ENCODE measurements at regions not wholly inside any gene's neighbourhood (a gene's known extent, or its start where the extent isn't known, plus 50 kb on each side); places are given as distances from the start of the nearest gene placed in this dataset.
A peak's percentile ranks its signal among the peaks of the same experiment; 100 is the strongest.
"Not testable (repeated sequence)": the region's sequence is repeated elsewhere in the genome, so short reads cannot be mapped to it uniquely, and the experiment has no call there.

GRCh38 chr2:111445941-111446340, 325.2 kb downstream of the BCL2L11 start:
- not testable (repeated sequence) for DNase-seq (ENCODE audit: low read depth)

DNA sequence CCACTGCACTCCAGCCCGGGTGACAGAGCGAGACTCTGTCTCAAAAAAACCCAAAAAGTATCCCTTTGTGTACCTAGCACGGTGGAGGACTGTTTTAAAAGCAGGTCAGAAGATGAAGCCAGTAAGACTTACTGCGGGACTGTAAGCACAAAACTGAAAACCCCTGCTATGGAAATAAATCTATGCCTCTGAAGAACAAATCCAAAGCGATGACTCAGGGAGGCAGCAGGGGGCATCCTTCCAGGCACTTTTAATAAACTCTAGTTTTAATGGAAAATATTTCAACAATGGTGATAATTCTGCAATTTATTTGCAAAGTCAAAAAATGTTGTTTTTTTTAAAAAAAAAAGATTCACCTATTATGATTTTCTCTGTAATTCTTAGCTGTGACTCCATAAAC, 326.8 kb downstream of the BCL2L11 start:
- not testable (repeated sequence) for DNase-seq (ENCODE audit: low read depth)

GRCh38 chr2:111448796-111449195, 328.1 kb downstream of the BCL2L11 start:
- not testable (repeated sequence) for DNase-seq (ENCODE audit: low read depth)

- DNase-seq (ENCODE audit: low read depth): not testable (repeated sequence)
These were observed 329.8 kb downstream of the BCL2L11 start for GRCh38 chr2:111450526-111450925.

DNA sequence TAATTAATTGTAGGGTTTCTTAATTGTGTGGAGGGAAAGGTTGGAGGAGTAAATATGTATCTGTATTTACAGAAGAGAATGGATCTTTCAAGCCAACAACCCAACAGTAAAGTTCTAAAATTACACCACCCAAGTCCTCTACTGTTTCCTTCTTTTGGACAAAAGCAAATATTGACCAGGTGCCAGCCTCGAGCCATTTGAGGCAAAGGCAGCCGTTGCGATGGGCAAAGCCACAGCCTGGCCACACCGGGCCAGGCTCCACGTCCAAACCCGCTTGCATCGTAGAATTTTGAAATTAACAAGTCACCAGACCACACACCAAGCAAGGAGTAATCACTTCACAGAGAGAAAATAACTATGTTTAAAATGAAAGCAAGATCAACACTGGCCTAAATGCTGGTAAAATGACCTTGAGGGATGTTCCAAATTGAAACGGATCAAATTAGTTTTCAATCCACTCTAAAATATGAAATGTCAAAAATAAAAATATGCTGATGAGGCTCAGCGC, 331.0 kb downstream of the BCL2L11 start:
- DNase-seq (ENCODE audit: low read depth): not testable (repeated sequence)

DNA sequence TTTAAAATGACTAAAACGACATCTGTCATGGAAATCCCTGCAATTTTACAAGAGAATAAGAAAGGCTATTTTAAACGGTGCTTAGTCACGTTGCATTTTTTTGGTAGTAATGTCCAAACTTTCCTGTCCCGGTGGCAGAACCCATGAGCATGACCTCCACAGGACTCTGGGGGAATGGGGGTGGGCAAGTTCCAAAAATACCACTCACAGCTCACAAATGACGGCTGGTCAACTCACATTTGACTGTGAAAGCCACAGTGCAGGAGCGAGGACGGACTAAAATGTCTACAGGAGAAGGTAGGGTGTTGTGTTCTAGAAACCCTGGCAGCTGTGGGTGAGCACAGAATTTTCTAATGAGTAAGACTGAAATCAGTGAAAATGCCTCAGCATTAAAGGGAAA, 331.5 kb downstream of the BCL2L11 start:
- not testable (repeated sequence) for DNase-seq (ENCODE audit: low read depth)

DNA sequence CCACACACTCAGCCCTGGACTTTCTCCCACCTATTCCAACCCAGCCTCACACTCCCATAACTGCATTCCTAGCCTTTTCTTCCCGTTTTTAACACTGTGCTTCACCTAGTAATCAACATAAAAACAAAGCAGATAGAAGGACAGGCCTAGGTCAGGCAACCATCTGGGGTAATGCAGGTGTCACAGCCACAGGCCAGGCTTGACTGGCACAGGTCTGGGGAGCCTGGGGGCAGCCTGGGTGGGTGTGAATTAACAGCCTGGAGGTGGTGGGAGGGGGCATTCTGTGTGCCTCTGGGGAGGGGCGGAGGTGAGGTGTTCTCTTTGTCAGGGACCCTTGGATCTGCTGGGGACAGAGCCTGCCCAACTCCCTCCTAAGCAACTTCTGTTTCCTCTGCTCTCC, 332.6 kb downstream of the BCL2L11 start:
- not testable (repeated sequence) for DNase-seq (ENCODE audit: low read depth)

GRCh38 chr2:111453816-111454215, 333.1 kb downstream of the BCL2L11 start:
- DNase-seq (ENCODE audit: low read depth): not testable (repeated sequence)

DNA sequence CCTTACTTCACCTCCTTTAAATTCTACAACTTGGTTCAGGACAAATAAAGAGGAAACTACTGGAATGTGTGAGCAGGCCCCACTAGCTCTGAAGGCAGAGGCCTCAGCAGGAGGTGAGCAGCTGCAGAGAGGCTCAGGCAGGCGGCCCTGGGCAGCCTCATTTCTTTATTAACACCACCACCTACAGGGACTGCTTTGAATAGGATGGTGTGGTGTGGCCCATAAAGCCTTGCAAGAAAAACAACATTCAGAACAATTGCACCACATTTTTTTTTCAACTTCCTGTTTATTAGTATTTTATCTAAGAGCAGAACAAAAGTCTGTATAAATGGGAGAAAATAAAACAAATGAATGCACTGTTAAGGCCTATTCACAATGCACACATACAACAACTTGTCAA, 333.7 kb downstream of the BCL2L11 start:
- DNase-seq (ENCODE audit: low read depth): peak; percentile 18

GRCh38 chr2:111455016-111456015, 334.6 kb downstream of the BCL2L11 start:
- not testable (repeated sequence) for DNase-seq (ENCODE audit: low read depth)

- not testable (repeated sequence) for DNase-seq (ENCODE audit: low read depth)
These were observed 336.5 kb downstream of the BCL2L11 start for GRCh38 chr2:111457191-111457590.

- not testable (repeated sequence) for DNase-seq (ENCODE audit: low read depth)
These were observed 340.2 kb downstream of the BCL2L11 start for GRCh38 chr2:111460901-111461300.

GRCh38 chr2:111461831-111462230, 341.1 kb downstream of the BCL2L11 start:
- DNase-seq (ENCODE audit: low read depth): not testable (repeated sequence)

DNA sequence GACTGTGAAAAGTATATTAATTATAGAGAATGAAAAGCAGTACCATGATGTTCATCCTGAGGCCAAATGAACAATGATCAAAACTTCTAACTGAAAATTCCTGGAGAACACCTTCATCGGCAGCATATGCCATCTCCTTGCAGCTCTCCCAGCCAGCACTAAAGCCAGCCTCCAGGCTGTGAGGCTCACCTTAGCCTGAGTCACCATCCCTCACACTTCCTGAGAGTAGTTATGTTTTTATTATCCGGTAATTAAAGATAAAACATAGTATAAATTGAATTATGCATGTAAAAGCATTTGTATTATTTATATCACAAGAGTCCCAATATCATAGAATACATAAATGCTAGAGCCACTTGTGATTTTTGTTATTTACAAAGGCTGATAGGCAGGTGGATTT, 341.9 kb downstream of the BCL2L11 start:
- not testable (repeated sequence) for DNase-seq (ENCODE audit: low read depth)

DNA sequence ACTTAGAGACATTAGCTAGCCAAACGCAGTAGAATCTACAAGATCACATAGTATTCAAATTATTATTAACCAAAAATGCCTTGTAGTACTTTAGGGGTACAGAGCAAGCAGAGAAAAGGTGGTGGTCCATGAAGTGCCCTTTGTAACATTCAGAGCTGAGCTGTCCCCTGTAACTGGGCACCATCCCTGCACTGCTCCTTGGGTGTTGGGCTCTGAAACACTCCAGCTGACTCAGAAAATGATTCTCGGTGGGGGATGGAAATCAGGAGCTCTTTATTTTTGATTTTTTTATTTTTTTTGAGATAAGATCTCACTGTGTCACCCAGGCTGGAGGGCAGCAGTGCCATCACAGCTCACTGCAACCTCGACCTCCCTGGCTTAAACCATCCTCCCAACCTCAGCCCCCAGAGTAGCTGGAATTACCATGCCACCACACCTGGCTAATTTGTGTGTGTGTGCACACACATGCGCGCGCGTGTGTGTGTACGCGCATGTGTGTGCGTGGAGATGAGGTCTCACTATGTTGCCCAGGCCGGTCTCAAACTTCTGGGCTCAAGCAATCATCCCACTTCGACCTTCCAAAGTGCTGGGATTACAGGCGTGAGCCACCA, 342.6 kb downstream of the BCL2L11 start:
- DNase-seq (ENCODE audit: low read depth): not testable (repeated sequence)

DNA sequence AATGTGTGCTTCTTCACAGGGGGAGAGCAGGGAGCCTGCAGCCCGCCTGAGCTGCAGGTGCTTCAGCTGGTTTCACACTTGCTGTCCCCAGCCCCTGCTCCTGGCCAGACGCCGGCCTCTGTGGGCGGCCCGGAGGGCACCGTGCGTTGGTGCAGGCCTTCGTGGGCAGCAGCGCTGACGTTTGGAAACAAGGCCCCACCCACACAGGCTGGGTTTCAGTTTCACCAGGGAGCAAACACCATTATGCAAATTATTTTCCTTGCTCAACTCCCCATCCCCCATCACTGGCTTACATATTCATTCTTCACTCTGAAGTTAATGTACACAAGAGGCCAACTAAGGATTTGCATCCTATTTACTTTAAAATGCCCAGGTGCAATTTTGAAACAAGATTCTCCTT, 343.2 kb downstream of the BCL2L11 start:
- DNase-seq (ENCODE audit: low read depth): not testable (repeated sequence)

DNA sequence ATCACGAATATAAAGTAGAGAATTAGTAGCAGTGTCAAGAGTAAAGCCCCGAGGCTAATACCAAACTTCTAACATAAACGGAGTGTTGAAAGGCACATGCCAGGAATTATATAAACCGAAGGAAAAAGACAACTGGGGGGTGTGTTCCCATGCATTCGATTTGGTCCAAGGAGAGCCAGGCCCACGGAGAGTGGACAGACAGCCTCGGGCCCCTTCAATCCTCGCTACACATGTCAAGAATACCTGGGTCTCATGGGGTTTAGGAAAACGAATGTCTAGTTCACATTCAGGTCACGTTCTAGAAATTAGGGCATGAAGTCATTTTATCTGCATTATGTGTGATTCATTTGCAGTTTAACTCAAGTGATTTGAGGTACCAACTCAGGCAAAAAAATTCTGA, 343.7 kb downstream of the BCL2L11 start:
- DNase-seq (ENCODE audit: low read depth): not testable (repeated sequence)

- DNase-seq (ENCODE audit: low read depth): not testable (repeated sequence)
These were observed 344.8 kb downstream of the BCL2L11 start for GRCh38 chr2:111465521-111465920.

GRCh38 chr2:111466744-111467143, 346.0 kb downstream of the BCL2L11 start:
- not testable (repeated sequence) for DNase-seq (ENCODE audit: low read depth)

DNA sequence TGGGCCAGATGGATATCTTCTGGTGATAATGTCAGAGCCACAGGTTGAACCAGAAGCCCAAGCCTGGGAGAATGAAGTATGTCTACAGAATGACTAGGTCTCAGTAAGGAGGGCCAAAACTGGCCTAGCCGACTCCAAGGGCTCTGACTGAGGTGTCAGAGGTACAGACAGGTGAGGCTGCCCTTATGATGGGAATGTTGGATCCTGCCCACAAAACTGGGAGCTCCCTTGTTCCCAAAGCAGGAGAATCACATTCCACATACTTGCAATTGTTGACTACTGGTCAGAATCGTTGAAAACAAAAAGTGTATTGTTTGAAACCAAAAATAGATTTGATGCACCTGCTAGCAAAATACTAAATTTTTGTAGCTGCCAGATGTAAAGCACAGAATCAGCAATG, 350.2 kb downstream of the BCL2L11 start:
- not testable (repeated sequence) for DNase-seq (ENCODE audit: low read depth)

DNA sequence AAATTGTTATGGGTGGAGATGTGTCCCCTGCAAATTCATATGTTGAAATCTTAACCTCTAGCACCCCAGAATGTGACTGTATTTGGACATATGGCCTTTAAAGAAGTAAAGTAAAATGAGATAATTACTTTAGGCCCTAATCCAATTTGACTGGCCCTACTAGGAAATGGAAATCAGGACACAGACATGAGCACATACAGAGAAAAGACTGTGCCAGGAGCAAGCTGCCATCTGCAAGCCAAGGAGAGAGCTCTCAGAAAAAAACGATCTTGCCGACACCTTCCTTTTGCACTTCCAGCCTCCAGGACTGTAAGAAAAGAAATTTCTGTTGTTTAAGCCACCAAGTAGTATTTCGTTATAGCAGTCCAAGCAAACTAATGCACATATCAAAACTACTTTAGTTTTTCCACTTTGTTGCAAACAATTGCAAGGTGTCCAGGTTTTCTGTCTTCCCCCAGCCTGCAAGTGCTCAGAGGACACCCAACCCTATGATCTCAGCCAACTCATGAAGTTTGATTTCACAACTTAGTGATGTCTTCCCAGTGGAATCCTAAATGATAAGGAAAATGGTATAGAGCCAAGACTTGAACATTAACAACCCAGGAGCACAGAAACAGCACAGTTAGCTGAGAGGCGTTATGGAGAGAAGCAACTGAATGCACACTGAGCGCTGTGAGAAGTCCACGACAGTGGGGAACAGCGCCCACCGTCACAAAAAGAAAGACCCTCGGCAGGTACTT, 351.2 kb downstream of the BCL2L11 start:
- DNase-seq (ENCODE audit: low read depth): not testable (repeated sequence)

GRCh38 chr2:111472844-111473403, 352.2 kb downstream of the BCL2L11 start:
- DNase-seq (ENCODE audit: low read depth): not testable (repeated sequence)
